ENCODE measurements at regions not wholly inside any gene's neighbourhood (a gene's known extent, or its start where the extent isn't known, plus 50 kb on each side); places are given as distances from the start of the nearest gene placed in this dataset.

GRCh38 chr13:62643799-62644524, 1228.3 kb upstream of the PCDH20 start:
- no peak for DNase-seq (ENCODE audit: low spot score)

DNA sequence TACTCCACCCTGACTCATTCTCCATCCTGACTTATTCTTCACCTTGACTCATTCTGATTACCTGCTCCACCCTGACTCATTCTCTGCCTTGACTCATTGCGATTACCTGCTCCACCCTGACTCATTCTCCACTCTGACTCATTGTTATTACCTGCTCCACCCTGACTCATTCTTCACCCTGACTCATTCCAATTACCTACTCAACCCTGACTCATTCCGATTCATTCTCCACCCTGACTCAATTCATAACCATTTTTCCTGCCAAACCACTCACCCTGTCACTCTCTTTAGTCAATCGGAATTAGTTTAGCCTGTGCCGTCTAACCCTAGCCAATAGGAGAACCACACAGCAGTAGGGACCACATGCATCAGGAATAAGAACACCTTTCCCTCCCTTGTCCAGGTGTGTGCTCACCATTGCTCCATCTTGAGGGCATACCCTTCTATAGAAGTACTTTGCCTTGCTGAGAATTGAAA, 1227.4 kb upstream of the PCDH20 start:
- peak; percentile 71 for DNase-seq (ENCODE audit: low spot score)

GRCh38 chr13:62635161-62635560, 1219.5 kb upstream of the PCDH20 start:
- DNase-seq (ENCODE audit: low spot score) = no peak

DNA sequence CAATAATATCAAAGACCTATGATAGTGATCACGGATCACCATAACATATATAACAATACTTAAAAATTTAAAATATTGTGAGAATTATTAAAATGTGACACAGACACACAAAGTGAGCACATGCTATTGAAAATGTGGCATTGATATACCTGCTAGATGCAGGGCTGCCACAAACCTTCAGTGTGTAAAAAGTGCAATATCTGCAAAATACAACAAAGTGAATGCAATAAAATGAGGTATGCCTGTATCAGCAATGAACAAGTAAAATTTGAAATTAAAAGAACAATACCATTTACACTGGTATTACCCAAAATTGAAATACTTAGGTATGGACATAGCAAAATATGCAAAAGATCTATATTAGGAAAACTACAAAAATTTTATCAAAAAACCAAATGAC, 1217.8 kb upstream of the PCDH20 start:
- no peak for DNase-seq (ENCODE audit: low spot score)

GRCh38 chr13:62631619-62632018, 1216.0 kb upstream of the PCDH20 start:
- no peak for DNase-seq (ENCODE audit: low spot score)

DNA sequence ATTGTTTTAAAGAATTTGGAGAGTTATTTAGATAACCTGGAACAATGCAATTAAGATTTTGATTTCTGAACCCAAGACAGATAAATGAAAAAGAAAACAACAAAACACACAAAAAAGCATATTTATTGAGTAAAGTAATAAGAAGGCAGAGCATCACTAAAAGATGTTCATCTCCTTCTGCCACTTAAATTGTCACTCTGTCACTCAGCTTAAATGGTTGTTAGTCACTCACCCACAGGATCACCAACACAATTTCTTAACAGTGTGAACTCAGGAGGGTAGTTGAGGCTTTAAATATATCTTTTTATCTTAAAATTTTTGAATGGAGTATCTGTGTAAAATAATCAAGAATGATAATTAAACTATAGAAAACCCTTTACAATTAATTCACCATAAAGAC, 1215.5 kb upstream of the PCDH20 start:
- DNase-seq (ENCODE audit: low spot score) = no peak

GRCh38 chr13:62629618-62630017, 1214.0 kb upstream of the PCDH20 start:
- no peak for DNase-seq (ENCODE audit: low spot score)

GRCh38 chr13:62627226-62627625, 1211.6 kb upstream of the PCDH20 start:
- DNase-seq (ENCODE audit: low spot score) = no peak

DNA sequence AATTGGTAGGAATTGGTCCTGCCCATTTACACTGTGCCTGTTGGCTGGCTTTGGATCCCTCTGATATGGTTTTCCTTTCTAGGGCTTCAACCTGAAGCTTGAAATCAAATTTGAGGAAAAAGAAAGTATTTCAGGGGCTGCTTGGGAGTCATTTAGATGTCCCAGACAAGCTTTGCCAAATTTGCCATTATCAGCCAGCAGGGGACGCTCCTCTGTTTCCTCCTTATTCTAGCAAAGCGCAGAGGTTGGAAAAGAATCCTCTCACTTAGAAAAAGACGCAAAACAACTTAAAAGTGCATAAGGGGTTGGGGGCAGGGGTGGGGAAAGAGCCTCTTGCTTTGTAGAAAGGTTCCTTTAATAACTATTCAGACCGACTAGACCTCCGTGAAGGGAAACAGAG, 1211.1 kb upstream of the PCDH20 start:
- DNase-seq (ENCODE audit: low spot score) = no peak

DNA sequence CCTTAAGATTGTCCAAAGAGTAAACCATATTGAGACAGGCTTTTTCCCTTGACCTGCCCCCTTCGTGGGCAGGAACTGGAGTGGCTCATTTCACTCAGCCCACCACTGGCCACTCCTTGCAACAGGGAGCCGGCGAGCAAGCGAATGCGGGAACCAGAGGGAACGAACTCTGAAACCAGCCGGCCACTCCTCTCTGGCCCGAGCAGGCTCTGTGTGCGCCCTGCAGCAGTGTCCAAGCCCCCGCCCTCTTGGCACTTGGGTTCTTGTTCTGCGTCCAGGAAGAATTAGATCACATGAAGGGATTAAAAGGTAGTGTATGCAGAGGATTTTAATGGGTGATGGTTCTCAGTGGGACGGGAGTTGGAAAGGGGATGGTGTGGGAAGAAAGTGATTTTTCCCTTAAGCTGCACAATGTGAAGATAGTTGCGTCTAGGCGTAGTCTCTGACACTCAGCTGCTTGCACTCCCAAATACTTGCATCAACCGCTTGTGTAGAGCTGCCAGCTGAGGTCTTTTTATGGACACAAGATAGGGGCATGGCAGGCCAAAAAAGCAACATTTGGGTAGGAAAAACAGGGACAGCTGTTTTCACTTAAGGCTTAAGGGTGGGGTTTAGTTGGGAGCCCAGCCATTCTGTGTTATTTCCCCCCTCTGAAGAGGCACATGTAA, 1209.7 kb upstream of the PCDH20 start:
- no peak for DNase-seq (ENCODE audit: low spot score)

DNA sequence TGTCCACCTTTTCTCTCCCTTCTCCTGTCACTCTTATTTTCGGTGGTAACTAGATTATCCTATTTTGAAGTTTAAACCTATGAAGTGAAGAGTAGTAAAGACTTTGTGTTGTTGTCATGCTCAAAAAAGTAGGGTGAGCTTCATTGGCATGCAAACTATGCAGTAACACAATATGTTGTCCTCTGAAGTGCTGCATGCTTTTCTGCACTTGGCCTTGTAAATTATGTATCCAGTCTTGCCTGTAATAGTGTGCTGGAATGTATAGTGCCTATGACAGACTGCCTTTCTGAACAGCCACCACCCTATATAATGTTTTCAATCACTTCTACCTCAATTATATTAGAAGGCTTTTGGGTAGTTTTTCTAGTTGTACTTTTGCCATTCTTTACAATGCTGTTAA, 1198.2 kb upstream of the PCDH20 start:
- DNase-seq (ENCODE audit: low spot score) = no peak

DNA sequence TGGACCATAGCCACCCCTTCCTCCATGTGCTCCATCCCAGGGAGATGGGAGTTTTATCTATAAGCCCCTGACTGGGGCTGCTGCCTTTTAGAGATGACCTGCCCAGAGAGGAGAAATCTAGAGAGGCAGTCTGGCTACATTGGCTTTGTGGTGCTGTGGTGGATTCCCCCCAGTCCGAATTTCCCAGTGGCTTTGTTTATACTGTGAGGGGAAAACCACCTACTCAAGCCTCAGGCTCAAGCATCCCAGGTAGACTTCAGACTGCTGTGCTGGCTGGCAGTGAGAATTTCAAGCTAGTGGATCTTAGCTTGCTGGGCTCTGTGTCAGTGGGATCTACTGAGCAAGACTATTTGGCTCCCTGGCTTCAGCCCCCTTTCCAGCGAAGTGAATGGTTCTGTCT, 1195.7 kb upstream of the PCDH20 start:
- no peak for DNase-seq (ENCODE audit: low spot score)

DNA sequence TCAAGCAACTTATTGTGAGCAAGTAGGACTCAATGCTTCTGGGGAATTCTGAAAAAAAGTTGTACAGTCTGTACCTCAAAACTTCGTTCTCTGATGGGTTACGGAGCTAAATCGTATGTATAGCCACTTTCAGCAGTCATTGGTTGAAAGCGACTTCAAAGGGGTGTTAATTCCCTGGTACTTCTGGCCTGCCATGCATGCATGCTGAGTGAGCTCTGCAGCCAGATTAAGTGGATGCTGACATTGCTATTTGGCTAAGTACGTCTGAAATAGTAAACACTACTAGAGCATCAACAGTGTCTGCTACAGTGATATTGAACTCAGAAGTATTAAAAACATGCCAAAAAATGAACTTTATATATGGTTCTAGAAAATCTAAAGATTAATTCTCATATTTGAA, 1183.1 kb upstream of the PCDH20 start:
- no peak for DNase-seq (ENCODE audit: low spot score)

DNA sequence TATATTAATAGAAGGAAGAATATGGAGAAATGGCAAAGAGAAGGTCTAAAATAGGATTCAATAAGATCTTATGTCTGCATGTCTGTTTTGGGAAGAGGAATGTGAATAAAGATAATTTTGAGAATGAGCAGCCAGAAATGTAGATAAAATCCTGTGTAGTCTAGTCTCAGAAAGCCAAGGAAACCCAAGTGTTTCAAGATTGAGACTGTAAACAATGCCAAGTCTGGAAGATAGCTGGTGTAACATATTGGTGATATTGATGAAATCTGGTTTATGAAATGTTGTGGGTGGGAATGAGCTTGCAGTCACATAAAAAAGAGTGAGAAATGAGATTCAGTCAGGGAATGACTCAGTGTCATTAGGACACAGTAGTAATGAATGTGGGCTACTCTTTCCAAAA, 1180.3 kb upstream of the PCDH20 start:
- no peak for DNase-seq (ENCODE audit: low spot score)

DNA sequence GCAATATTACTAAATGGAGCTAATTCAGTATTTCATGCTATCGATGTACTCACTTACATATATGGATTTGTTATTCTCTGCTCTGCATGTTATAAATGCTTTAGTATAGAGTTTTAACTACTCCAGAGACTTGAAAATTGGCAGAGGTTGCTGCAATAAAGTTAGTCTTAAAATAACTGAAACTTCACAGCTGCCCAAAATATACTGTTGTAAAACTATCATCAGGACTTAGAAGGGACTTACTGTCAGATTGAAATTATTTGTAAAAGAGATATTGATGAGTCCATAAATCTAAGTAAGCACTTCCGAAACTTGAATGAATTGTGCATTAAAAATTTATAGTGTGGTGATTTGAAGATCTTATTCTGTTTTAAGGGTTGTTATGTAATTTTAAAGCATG, 1178.2 kb upstream of the PCDH20 start:
- no peak for DNase-seq (ENCODE audit: low spot score)

- no peak for DNase-seq (ENCODE audit: low spot score)
Measured at GRCh38 chr13:62583466-62583865, 1167.8 kb upstream of the PCDH20 start.

DNA sequence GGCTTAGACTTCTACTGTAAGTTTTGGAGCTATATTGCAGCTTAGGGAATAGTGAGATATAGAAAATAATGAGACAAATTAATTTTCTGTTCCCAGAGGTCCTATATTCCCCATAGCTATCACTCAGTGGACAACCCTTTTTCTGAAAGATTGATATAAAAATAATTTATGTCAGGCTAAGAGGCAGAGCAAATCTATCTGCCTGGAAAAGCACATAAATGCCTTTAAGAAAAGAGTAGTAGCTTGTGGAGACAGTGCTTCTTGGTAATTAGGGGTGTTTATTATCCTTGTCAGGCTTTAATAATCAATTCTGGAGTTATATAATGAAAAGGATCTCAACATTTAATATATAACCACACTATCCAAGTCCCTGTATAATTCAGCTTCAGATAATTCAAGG, 1162.8 kb upstream of the PCDH20 start:
- DNase-seq (ENCODE audit: low spot score) = no peak

GRCh38 chr13:62564770-62565169, 1149.1 kb upstream of the PCDH20 start:
- DNase-seq (ENCODE audit: low spot score) = no peak

DNA sequence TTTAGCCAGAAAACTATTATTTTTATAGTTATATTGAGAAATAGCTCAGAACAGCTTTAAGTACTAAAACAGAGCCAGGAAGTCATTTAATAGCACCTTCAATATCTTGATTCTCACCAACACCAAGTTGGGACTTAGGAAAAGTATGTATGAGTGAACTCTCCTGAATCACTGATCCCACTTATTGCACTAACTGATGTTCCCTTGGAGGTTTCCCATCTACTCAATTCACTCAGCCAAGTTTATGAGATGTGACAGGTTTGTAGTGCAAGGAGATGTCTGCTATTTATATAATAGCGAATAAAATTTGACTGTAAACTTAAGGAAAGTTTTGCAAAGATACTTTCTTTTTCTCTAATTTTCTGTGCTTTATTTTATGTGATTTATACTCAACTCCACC, 1147.6 kb upstream of the PCDH20 start:
- no peak for DNase-seq (ENCODE audit: low spot score)

- no peak for DNase-seq (ENCODE audit: low spot score)
Measured at GRCh38 chr13:62556978-62557377, 1141.3 kb upstream of the PCDH20 start.

DNA sequence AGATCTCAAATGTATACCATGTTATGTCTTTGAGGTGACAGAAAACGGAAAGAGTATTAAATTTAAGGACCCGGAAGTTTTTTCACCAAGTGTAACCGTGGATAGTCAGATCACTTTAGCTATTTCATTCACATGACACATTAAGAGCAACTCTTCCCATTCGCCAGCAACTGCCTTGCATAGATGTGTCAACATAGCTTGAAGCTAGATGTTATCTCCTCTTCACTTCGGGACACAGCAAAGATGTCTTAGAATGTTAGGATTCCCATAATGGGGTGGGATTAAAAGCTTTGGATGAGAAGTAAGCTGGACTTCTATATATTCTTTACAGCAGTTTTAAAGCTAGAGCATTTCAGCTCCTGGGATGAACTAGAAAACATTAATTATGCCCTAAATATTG, 1135.9 kb upstream of the PCDH20 start:
- no peak for DNase-seq (ENCODE audit: low spot score)

- no peak for DNase-seq (ENCODE audit: low spot score)
Measured at GRCh38 chr13:62544928-62545327, 1129.3 kb upstream of the PCDH20 start.

GRCh38 chr13:62537593-62537992, 1121.9 kb upstream of the PCDH20 start:
- DNase-seq (ENCODE audit: low spot score) = no peak

- no peak for DNase-seq (ENCODE audit: low spot score)
Measured at GRCh38 chr13:62525652-62526051, 1110.0 kb upstream of the PCDH20 start.

Measured in SW480 (cell line).